G401.6 (cell line): ENCODE measurements at regions not wholly inside any gene's neighbourhood (a gene's known extent, or its start where the extent isn't known, plus 50 kb on each side); places are given as distances from the start of the nearest gene placed in this dataset.
"Not testable (repeated sequence)": the region's sequence is repeated elsewhere in the genome, so short reads cannot be mapped to it uniquely, and the experiment has no call there.

ENCODE experiments used
- FAIRE-seq: peaks from 2 replicates; lab custom pipeline; 2012; peaks lifted over from hg19 to GRCh38; lab: Jason Lieb, UNC

DNA sequence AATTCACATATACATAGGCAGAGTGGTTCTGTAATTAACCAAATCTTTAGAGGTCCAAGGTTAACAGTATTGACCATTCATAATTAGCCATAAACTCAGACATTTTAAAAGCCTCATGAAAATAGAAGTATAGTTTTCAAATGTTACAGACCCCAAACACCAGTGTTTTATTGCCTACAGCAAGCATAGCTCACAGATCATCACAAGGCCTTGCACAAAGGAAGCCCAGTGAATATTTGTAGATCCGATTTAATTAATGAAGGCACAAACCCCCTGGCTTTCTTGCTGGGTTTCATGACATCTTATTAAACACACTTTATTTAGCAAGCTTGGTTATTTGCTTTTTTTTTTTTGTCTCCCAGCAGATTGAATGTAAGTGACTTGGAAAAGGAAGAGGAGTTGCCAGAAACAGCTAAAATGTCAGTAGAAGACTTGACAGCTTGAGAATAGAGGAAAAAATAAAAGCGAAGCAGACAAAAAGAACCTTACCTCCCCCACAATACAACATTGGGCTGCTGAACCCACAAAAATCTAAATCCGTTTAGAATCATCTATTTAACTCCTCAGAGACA lies 283.9 kb upstream of the TNC start:
- FAIRE-seq: no peak

GRCh38 chr9:115403753-115404152 lies 285.8 kb upstream of the TNC start:
- FAIRE-seq: no peak

GRCh38 chr9:115404311-115404710 lies 286.4 kb upstream of the TNC start:
- FAIRE-seq: no peak

DNA sequence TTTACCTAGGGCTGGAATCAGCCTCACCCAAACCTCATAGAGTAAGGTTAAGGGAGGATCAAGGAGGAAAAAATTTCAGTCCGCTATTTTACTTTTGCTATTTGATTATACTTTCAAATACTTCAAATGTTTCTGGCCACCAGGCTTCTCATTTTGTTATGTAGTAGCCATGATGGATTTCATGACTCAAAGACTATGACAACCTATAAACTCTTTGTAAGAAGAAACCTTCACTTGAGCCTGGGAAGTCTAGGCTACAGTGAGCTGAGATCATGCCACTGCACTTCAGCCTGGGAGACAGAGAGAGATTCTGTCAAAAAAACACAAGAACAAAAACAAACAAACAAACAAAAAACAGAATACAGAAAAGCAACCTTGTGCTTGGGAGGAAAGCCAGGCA lies 293.6 kb upstream of the TNC start:
- FAIRE-seq: no peak

GRCh38 chr9:115411993-115412452 lies 294.1 kb upstream of the TNC start:
- no peak for FAIRE-seq

GRCh38 chr9:115412656-115413055 lies 294.7 kb upstream of the TNC start:
- FAIRE-seq: no peak

DNA sequence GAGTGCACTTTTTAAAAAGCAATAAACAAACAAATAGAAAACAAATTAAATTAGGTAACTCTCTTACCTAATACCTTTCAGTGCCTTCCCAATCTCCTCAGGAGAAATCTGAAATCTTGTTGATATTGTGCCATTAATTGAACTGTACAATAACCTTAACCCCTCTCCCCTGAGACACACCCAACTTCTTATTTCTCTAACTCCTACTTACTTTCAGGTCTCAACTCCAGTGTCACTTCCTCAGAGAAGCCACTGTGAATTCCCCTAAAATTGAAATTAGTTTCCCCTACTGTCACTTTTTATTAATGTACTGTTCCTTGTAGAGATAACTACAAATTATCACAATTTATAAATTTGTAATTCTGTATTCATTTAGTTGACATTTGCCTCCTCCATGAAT lies 295.3 kb upstream of the TNC start:
- FAIRE-seq: no peak

DNA sequence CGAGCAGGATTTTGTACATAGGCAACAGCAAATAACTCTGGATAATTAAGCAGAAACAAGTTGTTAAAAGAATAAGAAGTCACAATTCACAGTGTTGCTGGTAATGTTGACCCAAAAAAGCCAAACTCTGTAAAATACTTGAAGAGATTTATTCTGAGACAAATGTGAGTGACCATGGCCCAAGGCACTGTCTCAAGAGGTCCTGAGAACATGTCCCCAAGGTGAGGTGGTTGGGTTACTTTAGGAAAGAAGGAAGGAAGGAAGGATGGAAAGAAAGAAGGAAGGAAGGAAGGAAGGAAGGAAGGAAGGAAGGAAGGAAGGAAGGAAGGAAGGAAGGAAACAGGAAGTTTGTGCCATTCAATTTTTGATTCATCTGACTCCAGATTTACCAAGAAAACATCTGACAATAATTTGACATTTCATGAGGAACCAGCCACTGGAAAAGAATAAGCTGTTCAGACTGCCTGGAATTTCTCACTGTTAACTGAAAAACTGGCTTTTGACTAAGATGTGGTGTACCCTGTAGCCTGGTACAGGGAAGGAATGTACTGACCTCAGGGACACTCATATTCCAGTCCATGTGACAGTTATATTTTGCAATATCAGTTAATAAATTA lies 295.9 kb upstream of the TNC start:
- no peak for FAIRE-seq

DNA sequence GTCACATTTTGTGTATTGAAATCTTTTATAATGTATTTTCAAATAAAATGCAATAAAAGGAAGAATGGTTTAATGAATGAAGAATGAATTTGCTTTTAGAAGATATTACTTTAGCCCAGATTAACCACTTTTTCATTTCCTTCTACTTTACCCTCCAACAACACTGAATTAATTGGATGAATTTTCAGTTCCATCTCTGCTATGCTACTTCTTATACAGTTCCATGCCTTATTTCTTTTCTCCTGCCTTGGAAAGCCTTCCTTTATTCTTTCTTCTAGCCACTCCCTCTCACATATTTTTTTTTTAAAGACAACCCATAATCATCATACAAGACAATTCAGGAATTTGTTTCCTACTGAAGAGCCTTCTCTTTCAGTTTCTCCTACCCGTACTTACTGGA lies 296.6 kb upstream of the TNC start:
- FAIRE-seq: no peak

GRCh38 chr9:115415450-115415849 lies 297.5 kb upstream of the TNC start:
- FAIRE-seq: no peak

DNA sequence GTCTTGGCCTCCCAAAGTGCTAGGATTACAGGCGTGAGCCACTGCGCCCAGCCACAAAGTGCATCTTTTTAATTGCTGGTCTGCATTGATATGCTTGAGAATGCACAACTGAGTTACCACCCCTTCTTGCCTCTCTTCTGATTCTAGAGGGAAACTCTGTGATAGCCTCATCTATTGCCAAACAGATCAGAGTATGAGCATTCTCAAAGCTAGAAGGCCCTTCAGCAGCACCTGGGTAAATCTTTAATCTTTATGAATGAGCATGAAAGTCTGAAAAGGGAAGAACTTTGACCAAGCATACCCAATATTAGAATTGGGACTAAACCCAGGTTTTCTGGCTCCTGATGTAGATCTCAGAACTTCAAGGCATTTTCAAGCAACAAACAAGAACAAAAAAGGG lies 298.3 kb upstream of the TNC start:
- no peak for FAIRE-seq

DNA sequence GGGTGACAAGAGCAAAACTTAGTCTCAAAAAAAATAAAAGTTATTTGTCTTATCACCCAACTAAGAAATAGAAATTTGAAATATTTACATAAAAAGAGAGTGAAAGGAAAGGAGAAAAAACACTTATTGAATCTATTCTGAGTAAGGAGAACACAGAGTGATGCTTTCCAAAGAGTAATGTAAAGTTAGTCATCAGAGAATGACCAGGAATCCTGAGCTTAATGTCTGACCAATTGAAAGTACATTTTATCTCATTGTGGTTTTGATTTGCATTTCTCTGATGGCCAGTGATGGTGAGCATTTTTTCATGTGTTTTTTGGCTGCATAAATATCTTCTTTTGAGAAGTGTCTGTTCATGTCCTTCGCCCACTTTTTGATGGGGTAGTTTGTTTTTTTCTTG lies 300.2 kb upstream of the TNC start:
- FAIRE-seq: not testable (repeated sequence)

DNA sequence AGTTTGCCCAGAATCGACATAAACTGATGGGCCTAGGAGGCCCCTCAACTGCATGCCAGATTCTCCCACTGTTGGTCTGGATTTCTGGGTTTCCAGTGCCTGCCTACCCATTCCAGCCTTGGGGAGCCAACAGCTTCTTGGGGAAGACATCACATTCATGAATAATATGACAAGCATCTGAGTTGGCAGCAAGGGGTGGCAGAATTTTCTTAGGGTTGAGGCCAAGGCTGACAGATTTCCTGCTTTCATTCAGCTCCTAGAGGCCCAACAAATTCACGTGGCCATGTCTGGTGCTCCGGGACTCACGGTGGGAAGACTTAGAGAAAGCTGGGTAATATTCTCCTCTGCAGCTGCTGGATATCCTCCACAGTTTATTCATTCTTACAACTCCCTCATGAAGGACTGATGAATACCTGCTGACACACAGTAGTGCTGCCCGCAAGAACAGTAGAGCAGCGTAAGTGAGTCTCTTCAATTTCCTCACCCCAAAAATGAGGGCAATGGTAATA lies 305.0 kb upstream of the TNC start:
- FAIRE-seq: no peak

DNA sequence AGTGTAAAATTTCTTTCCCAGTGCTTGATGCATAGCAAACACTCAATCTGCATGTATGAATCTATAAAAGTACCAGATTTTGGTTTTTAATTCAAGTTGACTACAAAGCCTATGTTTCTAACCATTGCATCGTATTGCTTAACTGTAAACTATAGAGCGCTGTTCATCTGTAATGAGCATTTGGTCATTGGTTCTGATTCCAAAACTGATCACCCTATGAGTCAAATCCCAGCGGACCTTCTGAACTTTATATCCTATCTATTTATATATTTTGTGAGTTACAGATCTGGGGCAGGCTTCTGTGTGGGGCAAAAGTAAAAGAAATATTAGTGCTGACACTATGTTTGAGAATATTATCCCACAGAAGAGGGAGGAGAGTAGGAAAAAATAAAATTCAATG lies 305.7 kb upstream of the TNC start:
- no peak for FAIRE-seq

GRCh38 chr9:115425601-115426000 lies 307.6 kb upstream of the TNC start:
- no peak for FAIRE-seq

DNA sequence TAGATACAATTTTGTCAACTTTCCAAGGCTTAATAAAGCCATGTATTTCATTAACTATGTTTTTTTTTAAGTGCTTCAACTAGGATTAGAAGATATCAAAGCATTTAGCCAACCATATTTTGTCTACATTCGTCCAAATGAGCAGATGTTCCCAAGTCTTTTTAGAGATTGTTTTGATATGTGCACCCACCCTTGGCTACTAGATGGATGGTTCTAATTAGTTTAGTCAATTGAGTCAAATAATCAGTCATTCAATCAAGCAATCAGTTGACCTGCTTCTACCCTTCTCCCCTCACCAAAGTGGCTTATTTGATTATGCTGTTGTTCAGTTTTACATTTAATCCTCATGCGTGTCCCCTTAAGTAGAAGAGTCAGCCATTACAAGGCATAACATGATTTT lies 319.5 kb upstream of the TNC start:
- no peak for FAIRE-seq

GRCh38 chr9:115439641-115440040 lies 321.7 kb upstream of the TNC start:
- FAIRE-seq: no peak

DNA sequence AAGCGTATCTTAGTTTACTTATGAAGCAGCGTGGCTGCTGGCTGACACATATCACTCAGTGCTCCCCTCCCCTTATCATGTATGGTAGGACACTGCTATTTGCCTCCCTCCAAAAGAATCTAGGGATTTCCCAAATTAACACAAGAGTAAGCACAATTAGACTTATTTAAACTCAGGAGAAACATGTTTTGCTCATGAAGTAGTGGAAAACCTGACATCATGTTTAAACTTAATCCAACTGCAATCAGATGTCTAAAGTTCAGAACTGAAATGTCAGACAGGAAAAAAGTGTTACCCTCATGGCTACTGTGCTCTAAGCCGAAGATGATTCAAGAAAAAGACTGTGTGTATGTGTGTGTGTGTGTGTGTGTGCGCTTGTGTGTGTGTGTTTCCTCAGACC lies 324.1 kb upstream of the TNC start:
- no peak for FAIRE-seq

GRCh38 chr9:115443890-115444289 lies 325.9 kb upstream of the TNC start:
- no peak for FAIRE-seq

GRCh38 chr9:115444959-115445358 lies 327.0 kb upstream of the TNC start:
- FAIRE-seq: no peak

GRCh38 chr9:115445655-115446054 lies 327.7 kb upstream of the TNC start:
- no peak for FAIRE-seq

DNA sequence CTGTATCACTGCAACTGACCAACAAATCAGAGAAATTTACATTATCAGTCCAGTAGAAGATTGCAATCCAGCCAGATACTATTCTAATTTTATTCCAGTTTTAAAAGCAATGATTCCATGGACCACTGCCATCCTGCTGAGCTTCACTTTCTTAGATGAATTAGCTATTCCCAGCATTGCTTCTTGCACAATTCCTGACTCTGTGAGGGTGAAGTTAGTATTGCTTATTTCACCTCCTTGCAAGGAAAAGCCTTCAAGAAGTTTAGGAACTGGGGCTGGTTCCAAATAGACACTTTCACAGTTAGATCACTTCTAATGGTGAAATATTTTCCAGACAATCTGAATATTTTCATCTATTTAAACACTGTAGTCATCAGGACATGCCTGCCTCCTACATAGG lies 338.6 kb upstream of the TNC start:
- no peak for FAIRE-seq

DNA sequence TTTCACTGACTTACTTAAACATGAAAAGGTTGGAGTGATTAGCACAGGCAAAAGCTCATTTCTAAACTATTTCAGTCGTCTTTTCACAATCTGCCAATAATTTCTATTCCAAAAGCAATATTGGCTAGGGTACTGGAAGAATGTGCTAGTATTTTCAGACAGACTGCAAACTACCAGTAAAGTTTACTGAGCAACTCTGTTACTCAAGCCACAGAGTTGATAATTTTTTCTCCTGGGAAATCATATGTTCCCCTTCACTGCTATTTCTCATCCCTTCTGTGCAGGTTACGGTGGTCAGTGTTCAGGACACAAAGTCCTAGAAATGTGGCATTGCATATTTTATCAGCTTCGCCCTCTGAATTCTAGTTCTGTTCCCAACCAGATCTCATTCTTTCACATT lies 343.3 kb upstream of the TNC start:
- FAIRE-seq: no peak

GRCh38 chr9:115462623-115463022 lies 344.7 kb upstream of the TNC start:
- no peak for FAIRE-seq
